NCI-H2081 (cell line): ENCODE measurements at regions not wholly inside any gene's neighbourhood (a gene's known extent, or its start where the extent isn't known, plus 50 kb on each side); places are given as distances from the start of the nearest gene placed in this dataset.

ENCODE experiments used
- DNase-seq, 2 experiments: peaks; one replicate each; lab custom pipeline; 2025; lab: John Stamatoyannopoulos, UW

- no peak for DNase-seq
Observed at GRCh38 chr19:30743702-30744101, 371.5 kb downstream of the ZNF536 start.

- no peak for DNase-seq
Observed at GRCh38 chr19:30743011-30743410, 370.8 kb downstream of the ZNF536 start.

- DNase-seq: no peak
Observed at GRCh38 chr19:30742406-30742938, 370.3 kb downstream of the ZNF536 start.

- no peak for DNase-seq
Observed at GRCh38 chr19:30741566-30741965, 369.4 kb downstream of the ZNF536 start.

- no peak for DNase-seq
Observed at GRCh38 chr19:30739394-30739793, 367.2 kb downstream of the ZNF536 start.

GRCh38 chr19:30738047-30738446 lies 365.9 kb downstream of the ZNF536 start:
- DNase-seq: no peak

GRCh38 chr19:30734669-30735068 lies 362.5 kb downstream of the ZNF536 start:
- no peak for DNase-seq

GRCh38 chr19:30733826-30734550 lies 361.8 kb downstream of the ZNF536 start:
- DNase-seq: no peak

- no peak for DNase-seq
Observed at GRCh38 chr19:30731591-30731990, 359.4 kb downstream of the ZNF536 start.

- DNase-seq: no peak
Observed at GRCh38 chr19:30729451-30729850, 357.3 kb downstream of the ZNF536 start.

- no peak for DNase-seq
Observed at GRCh38 chr19:30722761-30723160, 350.6 kb downstream of the ZNF536 start.

- DNase-seq: no peak
Observed at GRCh38 chr19:30722186-30722585, 350.0 kb downstream of the ZNF536 start.

- no peak for DNase-seq
Observed at GRCh38 chr19:30719999-30720345, 347.8 kb downstream of the ZNF536 start.

- no peak for DNase-seq
Observed at GRCh38 chr19:30719189-30719998, 347.2 kb downstream of the ZNF536 start.

GRCh38 chr19:30718707-30719106 lies 346.5 kb downstream of the ZNF536 start:
- no peak for DNase-seq

GRCh38 chr19:30718014-30718413 lies 345.8 kb downstream of the ZNF536 start:
- no peak for DNase-seq

GRCh38 chr19:30717381-30717780 lies 345.2 kb downstream of the ZNF536 start:
- DNase-seq: no peak

GRCh38 chr19:30712431-30713337 lies 340.5 kb downstream of the ZNF536 start:
- DNase-seq: no peak

GRCh38 chr19:30711826-30712225 lies 339.6 kb downstream of the ZNF536 start:
- DNase-seq: no peak

- no peak for DNase-seq
Observed at GRCh38 chr19:30711296-30711695, 339.1 kb downstream of the ZNF536 start.

- DNase-seq: no peak
Observed at GRCh38 chr19:30710721-30711120, 338.5 kb downstream of the ZNF536 start.
